PC-9 (cell line): ENCODE measurements at regions not wholly inside any gene's neighbourhood (a gene's known extent, or its start where the extent isn't known, plus 50 kb on each side); places are given as distances from the start of the nearest gene placed in this dataset.

ENCODE experiments used
- BruUV-seq: library from RNA; stranded (reverse); fragments of 400-500 nt; replicated peaks from 2 replicates; lab custom pipeline; 2021; lab: Mats Ljungman, UMichigan
- CTCF ChIA-PET: fragments of 300-600 bp; sonication (Branson Sonifier 250); formaldehyde crosslinking; loops from one replicate; lab custom pipeline; 2022; ENCODE audit warnings: antibody characterized with exemption; lab: Charles Lee
- POLR2A ChIA-PET: fragments of 300-600 bp; sonication (Branson Sonifier 250); formaldehyde crosslinking; loops from one replicate; lab custom pipeline; 2022; ENCODE audit warnings: antibody characterized with exemption; ENCODE audit not compliant: unreplicated experiment; lab: Charles Lee
- DNase-seq, 2 experiments: peaks; one replicate each; pipeline versions ENCODE4 v3.0.0 to v3.0.0-alpha.2; 2015 to 2022; ENCODE audit warnings: mixed read lengths in 1 of 2
- H2AFZ ChIP-seq: fragments of 200-600 bp; sonication (generic); 2 replicates; pipeline ENCODE4 v1.8.1; 2017; ENCODE audit warnings: antibody characterized with exemption
- H3F3A ChIP-seq: fragments of 200-600 bp; sonication (generic); 2 replicates; pipeline ENCODE4 v1.8.1; 2017; ENCODE audit warnings: antibody characterized with exemption, mild to moderate bottlenecking, low read depth; ENCODE audit not compliant: insufficient read depth
- H3K27ac ChIP-seq: fragments of 200-600 bp; sonication (generic); 2 replicates; pipeline ENCODE4 v1.6.1; 2016; ENCODE audit warnings: mixed run types
- H3K27me3 ChIP-seq: fragments of 200-600 bp; sonication (generic); 2 replicates; pipeline ENCODE4 v1.6.1; 2016; ENCODE audit warnings: low read depth, mixed run types; ENCODE audit not compliant: insufficient read depth
- H3K36me3 ChIP-seq: fragments of 200-600 bp; sonication (generic); 2 replicates; pipeline ENCODE4 v1.6.1; 2016; ENCODE audit warnings: low read depth, mixed run types
- H3K4me1 ChIP-seq: fragments of 200-600 bp; sonication (generic); replicated peaks from 2 replicates; pipeline ENCODE4 v1.6.1; 2016; ENCODE audit warnings: mixed run types; ENCODE audit not compliant: insufficient read depth
- H3K4me2 ChIP-seq: fragments of 200-600 bp; sonication (generic); 2 replicates; pipeline ENCODE4 v1.6.1; 2017; ENCODE audit warnings: mixed run types
- H3K4me3 ChIP-seq: fragments of 200-600 bp; sonication (generic); 2 replicates; pipeline ENCODE4 v1.6.1; 2016; ENCODE audit warnings: mixed run types
- H3K79me2 ChIP-seq: fragments of 200-600 bp; sonication (generic); 2 replicates; pipeline ENCODE4 v1.6.1; 2017; ENCODE audit warnings: low read depth, mixed run types
- H3K9me2 ChIP-seq: fragments of 200-600 bp; sonication (generic); 2 replicates; pipeline ENCODE4 v1.8.1; 2017; ENCODE audit warnings: mild to moderate bottlenecking; ENCODE audit not compliant: insufficient read depth
- H3K9me3 ChIP-seq: fragments of 200-600 bp; sonication (generic); 2 replicates; pipeline ENCODE4 v1.8.1; 2016; ENCODE audit warnings: low read depth; ENCODE audit not compliant: insufficient read depth
- H4K20me1 ChIP-seq: fragments of 200-600 bp; sonication (generic); 2 replicates; pipeline ENCODE4 v1.8.1; 2017; ENCODE audit not compliant: insufficient read depth
- CTCF ChIP-seq: fragments of 200-600 bp; sonication (generic); conservative IDR thresholded peaks from 2 replicates; pipeline ENCODE4 v1.6.1; 2017; ENCODE audit warnings: mixed run types, antibody characterized with exemption, mild to moderate bottlenecking, moderate library complexity
- EZH2 ChIP-seq: fragments of 200-600 bp; sonication (generic); IDR thresholded peaks from 2 replicates; pipeline ENCODE4 v1.8.0; 2017; ENCODE audit warnings: antibody characterized with exemption, low read depth
- intact Hi-C: fragments of 100-400 bp; cut with micrococcal nuclease; formaldehyde crosslinking; loops from one replicate; pipeline ENCODE4 v1.10.0; 2022; ENCODE audit not compliant: unreplicated experiment

- no peak for DNase-seq
These were observed 206.5 kb downstream of the TPBG start for GRCh38 chr6:82570083-82570482.

GRCh38 chr6:82571455-82571854, 207.8 kb downstream of the TPBG start:
- CTCF ChIA-PET: no interaction called here
- POLR2A ChIA-PET: no interaction called here

More at GRCh38 chr6:82570083-82570482, 206.5 kb downstream of the TPBG start:
- H2AFZ ChIP-seq: no peak overlapping the region
- no peaks in the 10 kb centered on the region for H3K9me3 ChIP-seq
- ChIA-PET POLR2A (no interaction called here), CTCF (no interaction called here)
- no peaks in the 10 kb centered on the region for H4K20me1 ChIP-seq
- no peaks in the 10 kb centered on the region for H3K27me3 ChIP-seq
- H3K9me2 ChIP-seq: no peaks in the 10 kb centered on the region
- no peak for TF ChIP-seq CTCF
- no peak for TF ChIP-seq EZH2
- H3K4me1 ChIP-seq: no peaks in the 10 kb centered on the region
- H3K79me2 ChIP-seq: no peaks in the 10 kb centered on the region
- H3K4me2 ChIP-seq: no peak overlapping the region
- H3K36me3 ChIP-seq: no peaks in the 10 kb centered on the region
- no TSS peak for BruUV-seq
- H3F3A ChIP-seq: no peaks in the 10 kb centered on the region
- intact Hi-C loops: no loop called here
- no peak overlapping the region for H3K4me3 ChIP-seq
- H3K27ac ChIP-seq: no peak overlapping the region

GRCh38 chr6:82573254-82573972, 209.8 kb downstream of the TPBG start:
- Histone ChIP-seq H3K4me3 (no peak overlapping the region), H3K9me3 (no peaks in the 10 kb centered on the region), H3K4me1 (no peaks in the 10 kb centered on the region), H3K27me3 (no peaks in the 10 kb centered on the region), H4K20me1 (no peaks in the 10 kb centered on the region), H3F3A (no peaks in the 10 kb centered on the region), H3K36me3 (no peaks in the 10 kb centered on the region), H2AFZ (no peak overlapping the region), H3K79me2 (no peaks in the 10 kb centered on the region), H3K9me2 (no peaks in the 10 kb centered on the region), H3K4me2 (no peak overlapping the region), H3K27ac (no peak overlapping the region)
- intact Hi-C loops: no loop called here
- POLR2A ChIA-PET: no interaction called here
- TF ChIP-seq CTCF (no peak), EZH2 (no peak)
- CTCF ChIA-PET: no interaction called here
- no peak for DNase-seq
- BruUV-seq: no TSS peak

More at GRCh38 chr6:82571455-82571854, 207.8 kb downstream of the TPBG start:
- Histone ChIP-seq H3K36me3 (no peaks in the 10 kb centered on the region), H4K20me1 (no peaks in the 10 kb centered on the region), H3K27ac (no peak overlapping the region), H2AFZ (no peak overlapping the region), H3K4me3 (no peak overlapping the region), H3K9me3 (no peaks in the 10 kb centered on the region), H3K4me2 (no peak overlapping the region), H3K27me3 (no peaks in the 10 kb centered on the region), H3K79me2 (no peaks in the 10 kb centered on the region), H3K4me1 (no peaks in the 10 kb centered on the region), H3F3A (no peaks in the 10 kb centered on the region), H3K9me2 (no peaks in the 10 kb centered on the region)
- BruUV-seq: no TSS peak
- TF ChIP-seq EZH2 (no peak), CTCF (no peak)
- intact Hi-C loops: no loop called here
- DNase-seq: no peak
